ENCODE measurements at regions not wholly inside any gene's neighbourhood (a gene's known extent, or its start where the extent isn't known, plus 50 kb on each side); places are given as distances from the start of the nearest gene placed in this dataset.

DNA sequence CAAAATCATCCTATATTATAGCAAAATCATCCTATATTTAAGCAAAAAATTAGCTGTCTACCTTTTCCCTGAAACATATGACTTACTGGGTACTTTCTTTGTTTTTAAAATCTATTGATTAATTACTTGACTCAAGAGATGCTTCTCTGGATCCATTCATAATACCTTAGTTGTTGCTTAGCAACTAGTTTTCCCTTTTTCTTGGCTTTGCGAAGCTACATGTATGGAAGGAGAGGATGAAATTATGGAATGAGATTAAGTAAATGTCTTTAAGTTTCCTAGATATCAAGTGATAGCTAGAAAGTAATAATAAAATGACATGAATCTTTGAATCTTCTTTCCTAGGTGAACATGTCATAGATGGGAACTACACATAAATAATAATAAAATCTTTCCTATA, 1033.2 kb upstream of the FAM98A start:
- no TSS peak for BruUV-seq (replicated peaks)
- no peaks in the 10 kb centered on the region for H3K27me3 ChIP-seq (ENCODE audit: low read length)
- TF ChIP-seq, protein P1, sequence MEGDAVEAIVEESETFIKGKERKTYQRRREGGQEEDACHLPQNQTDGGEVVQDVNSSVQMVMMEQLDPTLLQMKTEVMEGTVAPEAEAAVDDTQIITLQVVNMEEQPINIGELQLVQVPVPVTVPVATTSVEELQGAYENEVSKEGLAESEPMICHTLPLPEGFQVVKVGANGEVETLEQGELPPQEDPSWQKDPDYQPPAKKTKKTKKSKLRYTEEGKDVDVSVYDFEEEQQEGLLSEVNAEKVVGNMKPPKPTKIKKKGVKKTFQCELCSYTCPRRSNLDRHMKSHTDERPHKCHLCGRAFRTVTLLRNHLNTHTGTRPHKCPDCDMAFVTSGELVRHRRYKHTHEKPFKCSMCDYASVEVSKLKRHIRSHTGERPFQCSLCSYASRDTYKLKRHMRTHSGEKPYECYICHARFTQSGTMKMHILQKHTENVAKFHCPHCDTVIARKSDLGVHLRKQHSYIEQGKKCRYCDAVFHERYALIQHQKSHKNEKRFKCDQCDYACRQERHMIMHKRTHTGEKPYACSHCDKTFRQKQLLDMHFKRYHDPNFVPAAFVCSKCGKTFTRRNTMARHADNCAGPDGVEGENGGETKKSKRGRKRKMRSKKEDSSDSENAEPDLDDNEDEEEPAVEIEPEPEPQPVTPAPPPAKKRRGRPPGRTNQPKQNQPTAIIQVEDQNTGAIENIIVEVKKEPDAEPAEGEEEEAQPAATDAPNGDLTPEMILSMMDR (conservative IDR thresholded peaks at IDR 0.05; ENCODE audit: low read depth, low read length) = no peak
- no peak for TF ChIP-seq EZH2 (IDR thresholded peaks at IDR 0.05; ENCODE audit: low read length, unreplicated experiment)
- no peak for TF ChIP-seq EZH2phosphoT487 (IDR thresholded peaks at IDR 0.05; ENCODE audit: borderline replicate concordance, low read length)
- no peaks in the 10 kb centered on the region for H3F3A ChIP-seq (ENCODE audit: low read length, unreplicated experiment)
- no peaks in the 10 kb centered on the region for H3K9me2 ChIP-seq (replicated peaks; ENCODE audit: low read length)
- no peak overlapping the region for H3K9ac ChIP-seq (ENCODE audit: low read length)
- no peak overlapping the region for H3K27ac ChIP-seq (ENCODE audit: low read length)
- intact Hi-C loops (cut with micrococcal nuclease) = no loop called here
- H2AFZ ChIP-seq (ENCODE audit: low read length) = no peak overlapping the region
- ChIA-PET CTCF (no interaction called here), POLR2A (ENCODE audit: unreplicated experiment) (no interaction called here)
- ATAC-seq (no peak), DNase-seq (no peak)
- H3K36me3 ChIP-seq (ENCODE audit: low read depth, low read length) = no peaks in the 10 kb centered on the region
- no peaks in the 10 kb centered on the region for H4K20me1 ChIP-seq (ENCODE audit: low read length)
- no peaks in the 10 kb centered on the region for H3K79me2 ChIP-seq (ENCODE audit: low read length)
- H3K9me3 ChIP-seq (ENCODE audit: low read length) = 0 out of 2 replicates have a peak, but pooled peaks cover 5% of the 10 kb centered on the region
- no peaks in the 10 kb centered on the region for H3K4me1 ChIP-seq (ENCODE audit: insufficient read depth, low read length)
- H3K4me3 ChIP-seq (ENCODE audit: low read length) = no peak overlapping the region
- H3K4me2 ChIP-seq (ENCODE audit: low read length) = no peak overlapping the region

DNA sequence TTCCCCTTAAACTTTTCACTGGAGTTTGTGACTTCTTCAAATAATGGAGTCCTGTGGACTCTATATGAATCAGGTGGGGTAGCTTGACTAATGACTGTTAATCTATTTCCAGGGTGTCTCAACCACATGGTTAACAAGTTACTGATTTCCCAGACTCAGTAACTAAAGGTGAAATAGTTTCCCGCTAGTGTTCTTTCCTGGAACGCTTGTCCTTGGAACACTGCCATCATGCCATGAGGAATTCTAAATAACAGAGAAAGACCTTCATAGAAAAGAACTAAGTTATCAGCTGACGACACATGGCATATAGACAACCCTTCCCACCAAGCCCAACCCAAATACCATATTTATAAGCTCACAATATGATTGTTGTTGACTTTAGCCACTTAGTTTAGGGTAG, 1027.9 kb upstream of the FAM98A start:
- ChIA-PET POLR2A (ENCODE audit: unreplicated experiment) (no interaction called here), CTCF (no interaction called here)
- Histone ChIP-seq H3K27ac (ENCODE audit: low read length) (no peak overlapping the region), H3K36me3 (ENCODE audit: low read depth, low read length) (no peaks in the 10 kb centered on the region), H3K9ac (ENCODE audit: low read length) (no peak overlapping the region), H4K20me1 (ENCODE audit: low read length) (no peaks in the 10 kb centered on the region), H3K9me3 (ENCODE audit: low read length) (0 out of 2 replicates have a peak, but pooled peaks cover 5% of the 10 kb centered on the region), H3K4me2 (ENCODE audit: low read length) (no peak overlapping the region), H3K79me2 (ENCODE audit: low read length) (no peaks in the 10 kb centered on the region), H3K27me3 (ENCODE audit: low read length) (no peaks in the 10 kb centered on the region), H3K9me2 (replicated peaks; ENCODE audit: low read length) (no peaks in the 10 kb centered on the region), H3K4me1 (ENCODE audit: insufficient read depth, low read length) (no peaks in the 10 kb centered on the region), H3K4me3 (ENCODE audit: low read length) (no peak overlapping the region), H3F3A (ENCODE audit: low read length, unreplicated experiment) (no peaks in the 10 kb centered on the region), H2AFZ (ENCODE audit: low read length) (no peak overlapping the region)
- intact Hi-C loops (cut with micrococcal nuclease) = no loop called here
- ATAC-seq (no peak), DNase-seq (no peak)
- no peak for TF ChIP-seq EZH2phosphoT487 (IDR thresholded peaks at IDR 0.05; ENCODE audit: borderline replicate concordance, low read length)
- no peak for TF ChIP-seq EZH2 (IDR thresholded peaks at IDR 0.05; ENCODE audit: low read length, unreplicated experiment)
- TF ChIP-seq, protein P1 (conservative IDR thresholded peaks at IDR 0.05; ENCODE audit: low read depth, low read length) = no peak
- BruUV-seq (replicated peaks) = no TSS peak

DNA sequence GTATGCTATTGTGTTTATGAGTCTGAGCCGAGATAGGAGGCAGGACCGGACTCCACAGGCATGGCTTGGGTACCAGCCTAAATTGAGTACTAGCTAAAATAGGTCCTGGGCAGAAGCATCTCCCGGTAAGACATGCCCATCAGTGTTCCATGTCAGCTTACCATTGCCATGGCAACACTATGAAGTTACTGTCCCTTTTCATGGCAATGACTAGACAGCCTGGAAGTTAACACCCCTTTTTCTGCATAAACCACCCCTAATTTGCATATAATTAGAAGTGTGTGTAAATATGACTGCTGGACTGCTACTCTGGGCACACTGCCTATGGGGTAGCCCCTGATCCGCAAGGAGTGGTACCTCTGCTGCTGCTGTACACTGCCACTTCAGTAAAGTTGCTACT, 1005.1 kb upstream of the FAM98A start:
- no peak overlapping the region for H3K27ac ChIP-seq (ENCODE audit: low read length)
- no peak overlapping the region for H2AFZ ChIP-seq (ENCODE audit: low read length)
- intact Hi-C loops (cut with micrococcal nuclease) = no loop called here
- no peak overlapping the region for H3K4me2 ChIP-seq (ENCODE audit: low read length)
- no peaks in the 10 kb centered on the region for H3K9me2 ChIP-seq (replicated peaks; ENCODE audit: low read length)
- no peak overlapping the region for H3K9ac ChIP-seq (ENCODE audit: low read length)
- ChIA-PET CTCF (no interaction called here), POLR2A (ENCODE audit: unreplicated experiment) (no interaction called here)
- no TSS peak for BruUV-seq (replicated peaks)
- H3K4me3 ChIP-seq (ENCODE audit: low read length) = no peak overlapping the region
- no peaks in the 10 kb centered on the region for H3K4me1 ChIP-seq (ENCODE audit: insufficient read depth, low read length)
- H3K79me2 ChIP-seq (ENCODE audit: low read length) = no peaks in the 10 kb centered on the region
- no peaks in the 10 kb centered on the region for H3K27me3 ChIP-seq (ENCODE audit: low read length)
- 0 out of 2 replicates have a peak, but pooled peaks cover 3% of the 10 kb centered on the region for H3K9me3 ChIP-seq (ENCODE audit: low read length)
- no peak for DNase-seq
- no peaks in the 10 kb centered on the region for H3F3A ChIP-seq (ENCODE audit: low read length, unreplicated experiment)
- TF ChIP-seq, protein P1 (conservative IDR thresholded peaks at IDR 0.05; ENCODE audit: low read depth, low read length) = no peak
- TF ChIP-seq EZH2 (IDR thresholded peaks at IDR 0.05; ENCODE audit: low read length, unreplicated experiment) (no peak), EZH2phosphoT487 (IDR thresholded peaks at IDR 0.05; ENCODE audit: borderline replicate concordance, low read length) (no peak)
- H3K36me3 ChIP-seq (ENCODE audit: low read depth, low read length) = no peaks in the 10 kb centered on the region
- ATAC-seq = no peak
- no peaks in the 10 kb centered on the region for H4K20me1 ChIP-seq (ENCODE audit: low read length)
